Testis (tissue), 2 donors: ENCODE measurements at regions not wholly inside any gene's neighbourhood (a gene's known extent, or its start where the extent isn't known, plus 50 kb on each side); places are given as distances from the start of the nearest gene placed in this dataset.

Source experiments
- CTCF ChIP-seq, 3 experiments: fragments of 450-650 bp in 2 of 3; fragments of 200-600 bp in 1 of 3; sonication (generic) in 1 of 3; IDR thresholded peaks; one replicate each; pipeline ENCODE4 v1.5.1; 2016 to 2019; ENCODE audit warnings: antibody characterized with exemption in 3 of 3, mild to moderate bottlenecking in 2 of 3, moderate library complexity in 1 of 3
- POLR2A ChIP-seq: fragments of 450-650 bp; IDR thresholded peaks from one replicate; pipeline ENCODE4 v1.6.1; 2017; ENCODE audit warnings: antibody characterized with exemption, mild to moderate bottlenecking, moderate library complexity

- TF ChIP-seq CTCF (IDR thresholded peaks at IDR 0.05) (no peak), POLR2A (no peak)
Measured at GRCh38 chr20:58032599-58032998, 195.9 kb downstream of the ANKRD60 start.
